Brain microvascular endothelial cell (primary cell): ENCODE measurements at regions not wholly inside any gene's neighbourhood (a gene's known extent, or its start where the extent isn't known, plus 50 kb on each side); places are given as distances from the start of the nearest gene placed in this dataset.

Experiments
- DNase-seq: peaks from one replicate; pipeline ENCODE4 v3.0.0-alpha.2; 2020
- H3K27ac ChIP-seq: fragments of 250-450 bp; sonication (Bioruptor Pico); 2 replicates; pipeline ENCODE4 v1.5.1; 2020; ENCODE audit warnings: mild to moderate bottlenecking, moderate library complexity
- H3K27me3 ChIP-seq: fragments of 250-450 bp; sonication (Bioruptor Pico); replicated peaks from 2 replicates; pipeline ENCODE4 v1.5.1; 2020; ENCODE audit warnings: mild to moderate bottlenecking
- H3K36me3 ChIP-seq: fragments of 250-450 bp; sonication (Bioruptor Pico); replicated peaks from 2 replicates; pipeline ENCODE4 v1.5.1; 2020; ENCODE audit warnings: mild to moderate bottlenecking
- H3K4me3 ChIP-seq: 2 replicates; pipeline ENCODE4 v1.5.1; 2011; ENCODE audit warnings: low read depth, mild to moderate bottlenecking, control low read depth, low read length, moderate library complexity
- in situ Hi-C: cut with HindIII; loops from 2 replicates; pipeline ENCODE4 v1.10.0; 2017; ENCODE audit warnings: low sequenced_read_pairs, low pct_ligation_motif_present
- TF ChIP-seq, protein P1 (sequence below): IDR thresholded peaks from 2 replicates; pipeline ENCODE4 v1.5.1; 2011; ENCODE audit warnings: low read depth, mild to moderate bottlenecking, moderate library complexity, low read length, control low read depth, inconsistent platforms; ENCODE audit errors: missing control alignments

- peaks cover 11% of the 10 kb centered on the region for H3K27me3 ChIP-seq
- no peaks in the 10 kb centered on the region for H3K36me3 ChIP-seq
- no peak overlapping the region for H3K4me3 ChIP-seq
- no peak for DNase-seq
- in situ Hi-C loops = no loop called here
- TF ChIP-seq, protein P1, sequence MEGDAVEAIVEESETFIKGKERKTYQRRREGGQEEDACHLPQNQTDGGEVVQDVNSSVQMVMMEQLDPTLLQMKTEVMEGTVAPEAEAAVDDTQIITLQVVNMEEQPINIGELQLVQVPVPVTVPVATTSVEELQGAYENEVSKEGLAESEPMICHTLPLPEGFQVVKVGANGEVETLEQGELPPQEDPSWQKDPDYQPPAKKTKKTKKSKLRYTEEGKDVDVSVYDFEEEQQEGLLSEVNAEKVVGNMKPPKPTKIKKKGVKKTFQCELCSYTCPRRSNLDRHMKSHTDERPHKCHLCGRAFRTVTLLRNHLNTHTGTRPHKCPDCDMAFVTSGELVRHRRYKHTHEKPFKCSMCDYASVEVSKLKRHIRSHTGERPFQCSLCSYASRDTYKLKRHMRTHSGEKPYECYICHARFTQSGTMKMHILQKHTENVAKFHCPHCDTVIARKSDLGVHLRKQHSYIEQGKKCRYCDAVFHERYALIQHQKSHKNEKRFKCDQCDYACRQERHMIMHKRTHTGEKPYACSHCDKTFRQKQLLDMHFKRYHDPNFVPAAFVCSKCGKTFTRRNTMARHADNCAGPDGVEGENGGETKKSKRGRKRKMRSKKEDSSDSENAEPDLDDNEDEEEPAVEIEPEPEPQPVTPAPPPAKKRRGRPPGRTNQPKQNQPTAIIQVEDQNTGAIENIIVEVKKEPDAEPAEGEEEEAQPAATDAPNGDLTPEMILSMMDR = no peak
- no peak overlapping the region for H3K27ac ChIP-seq
Observed at GRCh38 chr2:109066501-109066900, 62.5 kb upstream of the SH3RF3 start.

- TF ChIP-seq, protein P1 = no peak
- Histone ChIP-seq H3K27ac (no peak overlapping the region), H3K36me3 (no peaks in the 10 kb centered on the region), H3K4me3 (no peak overlapping the region), H3K27me3 (peaks cover 14% of the 10 kb centered on the region)
- DNase-seq = no peak
- in situ Hi-C loops = no loop called here
Observed at GRCh38 chr2:109065391-109065734, 63.6 kb upstream of the SH3RF3 start.

- Histone ChIP-seq H3K27ac (no peak overlapping the region), H3K36me3 (no peaks in the 10 kb centered on the region), H3K4me3 (no peak overlapping the region), H3K27me3 (peaks cover 15% of the 10 kb centered on the region)
- in situ Hi-C loops = no loop called here
- DNase-seq = no peak
- TF ChIP-seq, protein P1 = no peak
Observed at GRCh38 chr2:109064660-109065390, 64.2 kb upstream of the SH3RF3 start.

- TF ChIP-seq, protein P1 = no peak
- DNase-seq = no peak
- H3K27me3 ChIP-seq = peaks cover 8% of the 10 kb centered on the region
- in situ Hi-C loops = no loop called here
- no peak overlapping the region for H3K27ac ChIP-seq
- H3K36me3 ChIP-seq = no peaks in the 10 kb centered on the region
- no peak overlapping the region for H3K4me3 ChIP-seq
Observed at GRCh38 chr2:109062859-109063700, 65.9 kb upstream of the SH3RF3 start.

- H3K27me3 ChIP-seq = peaks cover 10% of the 10 kb centered on the region
- TF ChIP-seq, protein P1 = no peak
- no peak for DNase-seq
- H3K4me3 ChIP-seq = no peak overlapping the region
- in situ Hi-C loops = no loop called here
- no peaks in the 10 kb centered on the region for H3K36me3 ChIP-seq
- H3K27ac ChIP-seq = no peak overlapping the region
Observed at GRCh38 chr2:109062145-109062858, 66.7 kb upstream of the SH3RF3 start.
